H9 (cell line): ENCODE measurements at regions not wholly inside any gene's neighbourhood (a gene's known extent, or its start where the extent isn't known, plus 50 kb on each side); places are given as distances from the start of the nearest gene placed in this dataset.
"Not testable (repeated sequence)": the region's sequence is repeated elsewhere in the genome, so short reads cannot be mapped to it uniquely, and the experiment has no call there.

ENCODE experiments used
- DNase-seq: peaks from one replicate; pipeline ENCODE4 v3.0.0-alpha.2; 2017
- H2AFZ ChIP-seq: one replicate; pipeline ENCODE4 v1.6.1; 2013; ENCODE audit warnings: mild to moderate bottlenecking, low read length, control low read depth, moderate library complexity
- H2AK5ac ChIP-seq: 2 replicates; pipeline ENCODE4 v1.6.1; 2013; ENCODE audit warnings: low read length, control low read depth, mixed read lengths; ENCODE audit not compliant: insufficient read length
- H2BK120ac ChIP-seq: one replicate; pipeline ENCODE4 v1.6.1; 2013; ENCODE audit warnings: low read depth, mild to moderate bottlenecking, low read length, control low read depth, inconsistent platforms; ENCODE audit not compliant: poor library complexity, severe bottlenecking
- H2BK12ac ChIP-seq: 2 replicates; pipeline ENCODE4 v1.6.1; 2013; ENCODE audit warnings: low read length, control low read depth, mixed read lengths, low read depth; ENCODE audit not compliant: insufficient read length
- H2BK15ac ChIP-seq: 2 replicates; pipeline ENCODE4 v1.6.1; 2013; ENCODE audit warnings: low read depth, low read length, control low read depth
- H2BK20ac ChIP-seq: one replicate; pipeline ENCODE4 v1.6.1; 2013; ENCODE audit warnings: low read depth, mild to moderate bottlenecking, low read length, control low read depth, inconsistent platforms; ENCODE audit not compliant: poor library complexity, severe bottlenecking
- H2BK5ac ChIP-seq: 2 replicates; pipeline ENCODE4 v1.6.1; 2013; ENCODE audit warnings: low read length, control low read depth, mixed read lengths; ENCODE audit not compliant: insufficient read length
- H3K14ac ChIP-seq: 2 replicates; pipeline ENCODE4 v1.6.1; 2013; ENCODE audit warnings: low read length, control low read depth; ENCODE audit not compliant: insufficient read depth
- H3K18ac ChIP-seq: 2 replicates; pipeline ENCODE4 v1.6.1; 2013; ENCODE audit warnings: low read depth, mild to moderate bottlenecking, mixed read lengths, low read length, control low read depth; ENCODE audit not compliant: insufficient read length
- H3K23ac ChIP-seq: 2 replicates; pipeline ENCODE4 v1.6.1; 2013; ENCODE audit warnings: low read length, control low read depth, mixed read lengths, low read depth; ENCODE audit not compliant: insufficient read length
- H3K23me2 ChIP-seq: 2 replicates; pipeline ENCODE4 v1.6.1; 2013; ENCODE audit warnings: low read depth, mild to moderate bottlenecking, mixed read lengths, low read length, control low read depth; ENCODE audit not compliant: insufficient read length, poor library complexity, severe bottlenecking
- H3K27ac ChIP-seq: 2 replicates; pipeline ENCODE4 v1.5.1; 2013; ENCODE audit warnings: low read length, control low read depth, mixed read lengths, low read depth; ENCODE audit not compliant: insufficient read length
- H3K27me3 ChIP-seq: 2 replicates; pipeline ENCODE4 v1.6.1; 2013; ENCODE audit warnings: low read length, control low read depth, inconsistent platforms; ENCODE audit not compliant: insufficient read depth
- H3K4ac ChIP-seq: 2 replicates; pipeline ENCODE4 v1.6.1; 2013; ENCODE audit warnings: low read depth, mild to moderate bottlenecking, control low read depth, inconsistent platforms, low read length, moderate library complexity
- H3K4me1 ChIP-seq: 2 replicates; pipeline ENCODE4 v1.6.1; 2013; ENCODE audit warnings: low read length, control low read depth, inconsistent platforms; ENCODE audit not compliant: insufficient read depth
- H3K4me2 ChIP-seq: 2 replicates; pipeline ENCODE4 v1.6.1; 2013; ENCODE audit warnings: low read length, control low read depth, mixed read lengths; ENCODE audit not compliant: insufficient read length, insufficient read depth
- H3K56ac ChIP-seq: 2 replicates; pipeline ENCODE4 v1.6.1; 2013; ENCODE audit warnings: low read depth, mild to moderate bottlenecking, mixed read lengths, low read length, control low read depth; ENCODE audit not compliant: insufficient read length
- H3K79me1 ChIP-seq: 2 replicates; pipeline ENCODE4 v1.6.1; 2013; ENCODE audit warnings: low read depth, mild to moderate bottlenecking, moderate library complexity, low read length, control low read depth, inconsistent platforms; ENCODE audit not compliant: insufficient read depth, poor library complexity, severe bottlenecking
- H3K79me2 ChIP-seq: 2 replicates; pipeline ENCODE4 v1.6.1; 2013; ENCODE audit warnings: low read length, control low read depth, inconsistent platforms; ENCODE audit not compliant: insufficient read depth
- H3K9ac ChIP-seq: 2 replicates; pipeline ENCODE4 v1.6.1; 2013; ENCODE audit warnings: low read length, control low read depth, mixed read lengths; ENCODE audit not compliant: insufficient read length; ENCODE audit errors: extremely low read depth
- H3K9me3 ChIP-seq: one replicate; pipeline ENCODE4 v1.6.1; 2013; ENCODE audit warnings: low read depth, low read length, inconsistent platforms; ENCODE audit not compliant: control insufficient read depth
- H3T11ph ChIP-seq: one replicate; pipeline ENCODE4 v1.6.1; 2013; ENCODE audit warnings: mild to moderate bottlenecking, low read length, control low read depth, inconsistent platforms
- H4K20me1 ChIP-seq: one replicate; pipeline ENCODE4 v1.6.1; 2013; ENCODE audit not compliant: control insufficient read depth, insufficient read length, insufficient read depth
- H4K5ac ChIP-seq: 2 replicates; pipeline ENCODE4 v1.6.1; 2013; ENCODE audit warnings: low read depth, mild to moderate bottlenecking, mixed read lengths, low read length, control low read depth; ENCODE audit not compliant: insufficient read length
- H4K8ac ChIP-seq: replicated peaks from 2 replicates; pipeline ENCODE4 v1.6.1; 2013; ENCODE audit warnings: low read length, control low read depth, mixed read lengths, low read depth; ENCODE audit not compliant: insufficient read length
- H4K91ac ChIP-seq: 2 replicates; pipeline ENCODE4 v1.6.1; 2013; ENCODE audit warnings: low read depth, mild to moderate bottlenecking, moderate library complexity, mixed read lengths, low read length, control low read depth; ENCODE audit not compliant: insufficient read length
- H3K27ac Mint-ChIP-seq, 3 experiments: 2 replicates in 2 of 3; 3 replicates in 1 of 3; pipeline ENCODE4 v1.8.0; 2020 to 2021; ENCODE audit warnings: mixed read lengths in 3 of 3, mild to moderate bottlenecking in 1 of 3, moderate library complexity in 1 of 3
- H3K27me3 Mint-ChIP-seq: 2 replicates; pipeline ENCODE4 v1.8.0; 2021; ENCODE audit warnings: low read depth, mild to moderate bottlenecking, moderate library complexity, mixed read lengths
- H3K36me3 Mint-ChIP-seq, 3 experiments: 2 replicates in 2 of 3; 3 replicates in 1 of 3; pipeline ENCODE4 v1.8.0; 2020 to 2021; ENCODE audit warnings: low read depth in 3 of 3, mixed read lengths in 3 of 3; ENCODE audit not compliant: insufficient read depth in 1 of 3
- H3K4me1 Mint-ChIP-seq, 2 experiments: 2 replicates each; pipeline ENCODE4 v1.8.0; 2020; ENCODE audit warnings: mixed read lengths in 2 of 2
- H3K4me3 Mint-ChIP-seq, 2 experiments: 2 replicates in 1 of 2; 3 replicates in 1 of 2; pipeline ENCODE4 v1.8.0; 2020 to 2021; ENCODE audit warnings: mild to moderate bottlenecking in 2 of 2, mixed read lengths in 2 of 2, moderate library complexity in 1 of 2
- H3K9me3 Mint-ChIP-seq, 2 experiments: 2 replicates in 1 of 2; 3 replicates in 1 of 2; pipeline ENCODE4 v1.8.0; 2020; ENCODE audit warnings: mild to moderate bottlenecking in 2 of 2, mixed read lengths in 2 of 2, moderate library complexity in 1 of 2
- WGBS: extraction: QIAGEN DNeasy Blood & Tissue Kit; methylation state at CpG from one replicate; pipeline ENCODE4 v1.1.7; 2013; ENCODE audit warnings: missing lambda C conversion rate, low lambda C conversion rate, mixed read lengths; ENCODE audit not compliant: insufficient read length; ENCODE audit errors: extremely low coverage; 5-methylcytosine and 5-hydroxymethylcytosine counted together
- TF ChIP-seq, protein P1 (sequence below): fragments of 200-600 bp; sonication (generic); conservative IDR thresholded peaks from 3 replicates; pipeline ENCODE4 v1.8.0; 2021; ENCODE audit warnings: antibody characterized with exemption, mild to moderate bottlenecking

DNA sequence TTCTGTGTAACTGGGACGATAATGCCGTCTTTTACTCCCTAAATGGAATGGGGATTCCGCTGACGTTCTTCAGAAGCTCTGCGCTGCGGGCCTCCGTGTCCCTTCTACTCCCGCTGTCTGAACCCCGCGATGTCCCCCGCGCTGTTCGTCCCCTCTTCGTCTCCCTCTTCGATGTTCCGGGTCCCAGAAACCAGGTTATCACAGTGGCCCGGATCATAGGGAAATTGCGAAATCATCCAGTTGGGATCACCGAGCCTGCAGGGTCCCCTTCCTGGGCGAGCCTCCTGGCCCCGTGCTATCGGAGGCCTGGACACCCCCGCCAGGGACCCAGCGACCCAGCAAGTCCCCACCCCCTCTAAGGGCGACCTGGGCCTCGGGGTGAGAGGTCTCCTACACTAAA is 154.2 kb downstream of the PPIAL4G start:
- H3K9me3 ChIP-seq, result no peaks in the 10 kb centered on the region
- peaks cover 2% of the 10 kb centered on the region for H3K27me3 Mint-ChIP-seq

DNA sequence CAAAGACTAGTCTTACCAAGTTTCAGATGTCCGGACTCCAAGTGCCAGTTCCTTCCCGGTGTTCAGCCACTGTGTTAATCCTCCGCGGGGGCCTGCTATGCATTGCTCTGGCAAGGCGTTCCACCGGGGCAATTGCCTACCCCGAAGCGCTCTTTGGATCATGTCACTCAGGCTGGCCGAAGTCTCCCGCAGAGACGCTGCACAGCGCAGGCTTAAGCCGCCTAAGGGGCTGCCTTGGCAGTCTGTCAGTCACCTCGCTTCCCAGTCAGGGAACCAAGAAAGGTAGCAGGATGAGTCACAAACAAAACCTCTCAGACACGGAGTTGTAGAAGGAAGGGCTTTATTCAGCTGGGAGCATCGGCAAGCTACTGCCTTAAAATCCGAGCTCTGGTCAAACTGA is 158.1 kb downstream of the PPIAL4G start:
- not testable (repeated sequence) for H2BK120ac ChIP-seq, H3K79me2 ChIP-seq, H2BK20ac ChIP-seq, H2BK12ac ChIP-seq, H3K18ac ChIP-seq, H3K23ac ChIP-seq, H3K9ac ChIP-seq, H4K5ac ChIP-seq, DNase-seq, H2AK5ac ChIP-seq, H4K8ac ChIP-seq, H3K27ac ChIP-seq, H3K27ac Mint-ChIP-seq, H4K20me1 ChIP-seq, H3K56ac ChIP-seq, H3K4ac ChIP-seq, H3K36me3 Mint-ChIP-seq, H3K27me3 ChIP-seq, H2BK15ac ChIP-seq, H3K9me3 ChIP-seq, H2BK5ac ChIP-seq, H3K4me2 ChIP-seq, H3K14ac ChIP-seq, H4K91ac ChIP-seq, H3K4me3 Mint-ChIP-seq, H3T11ph ChIP-seq, H3K23me2 ChIP-seq, H2AFZ ChIP-seq, H3K27me3 Mint-ChIP-seq, H3K79me1 ChIP-seq, H3K4me1 ChIP-seq
- WGBS, result no CpG with 5 or more reads among the region's 17 CpGs
- H3K9me3 Mint-ChIP-seq, result peaks cover 5 to 17% of the 10 kb centered on the region in 2 experiments
- peaks cover 3 to 11% of the 10 kb centered on the region in 2 experiments; a peak in 2 of 4 replicates for H3K4me1 Mint-ChIP-seq

More for the DNA sequence above, 154.2 kb downstream of the PPIAL4G start:
- no peak overlapping the region for H2BK12ac ChIP-seq
- no peak overlapping the region for H2BK120ac ChIP-seq
- WGBS, result no CpG with 5 or more reads among the region's 26 CpGs
- no peaks in the 10 kb centered on the region for H3K27me3 ChIP-seq
- no peak overlapping the region for H4K5ac ChIP-seq
- H3K56ac ChIP-seq, result no peak overlapping the region
- H3T11ph ChIP-seq, result no peak overlapping the region
- H3K14ac ChIP-seq, result no peak overlapping the region
- no peak overlapping the region for H3K18ac ChIP-seq
- Mint-ChIP-seq H3K4me1 (peaks cover 28 to 32% of the 10 kb centered on the region in 2 experiments), H3K36me3 (peaks cover 3 to 25% (median 8%) of the 10 kb centered on the region in 3 experiments; a peak in 6 of 7 replicates), H3K27ac (no peak overlapping the region), H3K4me3 (no peak overlapping the region), H3K9me3 (peaks cover 12 to 30% of the 10 kb centered on the region in 2 experiments)
- H2AK5ac ChIP-seq, result no peak overlapping the region
- H3K79me2 ChIP-seq, result no peaks in the 10 kb centered on the region
- no peak for DNase-seq
- no peak overlapping the region for H2AFZ ChIP-seq
- no peak overlapping the region for H3K27ac ChIP-seq
- H3K23me2 ChIP-seq, result peaks cover 4% of the 10 kb centered on the region
- no peak overlapping the region for H4K91ac ChIP-seq
- TF ChIP-seq, protein P1, sequence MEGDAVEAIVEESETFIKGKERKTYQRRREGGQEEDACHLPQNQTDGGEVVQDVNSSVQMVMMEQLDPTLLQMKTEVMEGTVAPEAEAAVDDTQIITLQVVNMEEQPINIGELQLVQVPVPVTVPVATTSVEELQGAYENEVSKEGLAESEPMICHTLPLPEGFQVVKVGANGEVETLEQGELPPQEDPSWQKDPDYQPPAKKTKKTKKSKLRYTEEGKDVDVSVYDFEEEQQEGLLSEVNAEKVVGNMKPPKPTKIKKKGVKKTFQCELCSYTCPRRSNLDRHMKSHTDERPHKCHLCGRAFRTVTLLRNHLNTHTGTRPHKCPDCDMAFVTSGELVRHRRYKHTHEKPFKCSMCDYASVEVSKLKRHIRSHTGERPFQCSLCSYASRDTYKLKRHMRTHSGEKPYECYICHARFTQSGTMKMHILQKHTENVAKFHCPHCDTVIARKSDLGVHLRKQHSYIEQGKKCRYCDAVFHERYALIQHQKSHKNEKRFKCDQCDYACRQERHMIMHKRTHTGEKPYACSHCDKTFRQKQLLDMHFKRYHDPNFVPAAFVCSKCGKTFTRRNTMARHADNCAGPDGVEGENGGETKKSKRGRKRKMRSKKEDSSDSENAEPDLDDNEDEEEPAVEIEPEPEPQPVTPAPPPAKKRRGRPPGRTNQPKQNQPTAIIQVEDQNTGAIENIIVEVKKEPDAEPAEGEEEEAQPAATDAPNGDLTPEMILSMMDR, result no peak
- H3K4me2 ChIP-seq, result no peak overlapping the region
- H3K9ac ChIP-seq, result no peak overlapping the region
- no peak overlapping the region for H2BK15ac ChIP-seq
- H3K4me1 ChIP-seq, result no peaks in the 10 kb centered on the region
- H4K8ac ChIP-seq, result no peak overlapping the region
- no peaks in the 10 kb centered on the region for H3K79me1 ChIP-seq
- no peaks in the 10 kb centered on the region for H4K20me1 ChIP-seq
- H3K4ac ChIP-seq, result no peak overlapping the region
- no peak overlapping the region for H2BK5ac ChIP-seq
- no peak overlapping the region for H3K23ac ChIP-seq
- no peak overlapping the region for H2BK20ac ChIP-seq
